HG03520 (cell line): ENCODE measurements at regions not wholly inside any gene's neighbourhood (a gene's known extent, or its start where the extent isn't known, plus 50 kb on each side); places are given as distances from the start of the nearest gene placed in this dataset.

Source experiments
- ATAC-seq: cut with Tn5 transposase; IDR thresholded peaks from one replicate; pipeline ENCODE4 v1.9.1; 2021; ENCODE audit warnings: mild to moderate bottlenecking, moderate library complexity; ENCODE audit not compliant: unreplicated experiment

DNA sequence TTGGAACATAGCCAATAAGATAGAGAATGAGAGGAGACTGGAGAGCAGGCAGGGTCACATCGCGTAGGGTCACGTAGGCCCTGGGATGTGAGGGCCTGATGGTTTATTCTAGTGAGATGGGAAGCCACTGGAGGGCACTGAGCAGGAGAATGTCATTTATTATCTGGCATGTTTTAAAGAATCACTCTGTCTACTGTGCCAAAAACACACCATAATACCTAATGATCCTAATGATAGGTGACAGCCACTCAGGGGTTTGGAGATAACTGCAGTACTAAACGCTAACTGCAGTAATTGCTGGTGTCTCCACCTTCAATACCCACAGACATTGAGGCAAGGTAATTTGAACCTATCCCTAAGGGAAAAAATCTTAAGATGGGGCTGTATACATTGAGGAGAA is 185.4 kb downstream of the TTLL7 start:
- ATAC-seq = no peak

DNA sequence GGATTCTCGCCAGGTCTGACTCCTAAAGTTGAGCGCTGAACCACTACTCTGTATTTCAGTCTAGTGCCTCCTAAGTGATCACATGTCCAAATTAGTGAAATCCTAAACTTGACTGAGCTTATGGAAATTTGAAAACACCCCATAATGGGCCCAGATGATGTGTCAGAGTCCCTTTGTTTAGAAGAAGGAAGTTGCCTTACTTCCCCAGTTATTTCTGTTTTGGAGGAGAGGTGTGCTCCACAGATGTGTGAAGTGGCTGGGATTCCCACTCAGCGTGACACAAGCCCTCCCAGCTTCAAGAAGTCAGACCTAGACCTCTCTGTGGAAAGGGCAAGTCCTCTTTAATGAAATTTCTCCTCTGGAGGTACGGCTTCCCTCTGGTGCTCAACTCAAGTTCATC is 188.8 kb downstream of the TTLL7 start:
- no peak for ATAC-seq

DNA sequence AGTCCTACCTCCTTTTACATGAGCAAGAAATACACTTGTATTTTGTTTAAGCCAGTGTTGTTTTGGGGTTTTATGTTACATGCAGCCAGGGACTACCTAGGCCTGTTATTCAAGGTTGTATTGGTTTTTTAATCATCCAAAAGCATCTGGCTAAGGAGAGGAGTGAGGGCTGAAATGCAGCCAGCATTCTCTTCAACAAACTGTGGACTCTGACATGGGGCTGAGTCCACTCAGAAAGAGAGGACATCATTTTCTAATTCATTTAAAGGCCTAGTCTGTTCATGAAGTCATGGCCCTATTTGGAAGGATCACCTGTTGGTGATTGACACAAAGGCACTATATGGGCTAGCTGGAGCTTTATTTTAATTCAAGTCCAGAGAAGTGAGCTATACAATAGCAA is 190.4 kb downstream of the TTLL7 start:
- ATAC-seq = no peak

DNA sequence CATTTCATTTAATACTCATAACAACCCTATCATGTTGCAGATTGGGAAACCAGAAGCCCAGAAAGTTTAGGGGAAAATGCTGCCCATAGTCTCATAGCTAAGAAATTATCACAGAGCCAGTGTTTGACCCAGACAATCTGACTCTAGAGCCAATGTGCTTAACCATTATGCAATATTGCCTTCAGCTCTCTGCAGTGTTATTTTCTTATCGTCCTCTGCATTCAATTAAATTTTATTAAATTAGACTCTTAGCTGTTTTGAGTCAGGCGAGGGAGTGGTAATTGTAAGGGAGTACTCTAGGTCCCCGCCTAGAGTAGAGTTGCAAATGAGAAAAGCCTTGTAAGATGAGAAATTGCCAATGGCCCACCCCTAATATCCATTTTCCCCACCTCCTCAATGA is 191.1 kb downstream of the TTLL7 start:
- no peak for ATAC-seq

DNA sequence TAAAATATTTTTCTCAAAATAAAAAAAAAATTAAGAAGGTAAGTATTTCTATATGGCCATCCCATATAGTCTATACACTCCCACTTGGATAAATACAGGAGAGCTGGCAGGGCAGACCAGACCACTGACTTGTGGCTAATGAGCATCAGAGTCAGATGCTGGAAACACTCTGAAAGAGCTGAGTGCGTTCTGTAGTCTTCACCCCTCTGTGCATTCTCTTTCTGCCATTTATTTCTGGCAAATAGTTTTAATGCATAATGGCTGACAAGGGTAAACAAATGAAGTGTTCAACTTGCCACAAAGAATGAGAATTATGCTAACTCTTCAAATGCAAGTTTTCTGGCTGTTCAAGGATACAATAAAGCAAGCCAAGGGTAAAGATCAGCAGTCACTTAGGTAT is 191.7 kb downstream of the TTLL7 start:
- no peak for ATAC-seq

DNA sequence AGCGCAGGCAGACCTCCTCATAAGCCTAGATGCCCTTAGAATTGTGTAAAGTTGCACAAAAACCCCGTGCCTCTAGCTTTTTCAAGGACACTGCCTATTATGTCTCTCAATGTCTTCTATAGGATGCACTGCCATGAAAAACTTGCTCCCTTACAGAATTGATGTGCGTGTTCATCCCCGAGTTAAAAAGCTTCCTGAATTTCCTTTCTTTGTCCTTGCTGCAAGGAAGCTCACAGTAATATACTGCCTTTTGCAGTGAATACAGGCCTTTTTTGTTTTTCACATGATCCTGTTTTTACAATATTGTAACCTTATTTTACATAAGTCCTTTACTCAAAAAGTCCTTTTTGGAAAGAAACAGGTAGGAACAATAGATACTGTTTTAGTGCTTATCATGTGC is 193.0 kb downstream of the TTLL7 start:
- no peak for ATAC-seq

DNA sequence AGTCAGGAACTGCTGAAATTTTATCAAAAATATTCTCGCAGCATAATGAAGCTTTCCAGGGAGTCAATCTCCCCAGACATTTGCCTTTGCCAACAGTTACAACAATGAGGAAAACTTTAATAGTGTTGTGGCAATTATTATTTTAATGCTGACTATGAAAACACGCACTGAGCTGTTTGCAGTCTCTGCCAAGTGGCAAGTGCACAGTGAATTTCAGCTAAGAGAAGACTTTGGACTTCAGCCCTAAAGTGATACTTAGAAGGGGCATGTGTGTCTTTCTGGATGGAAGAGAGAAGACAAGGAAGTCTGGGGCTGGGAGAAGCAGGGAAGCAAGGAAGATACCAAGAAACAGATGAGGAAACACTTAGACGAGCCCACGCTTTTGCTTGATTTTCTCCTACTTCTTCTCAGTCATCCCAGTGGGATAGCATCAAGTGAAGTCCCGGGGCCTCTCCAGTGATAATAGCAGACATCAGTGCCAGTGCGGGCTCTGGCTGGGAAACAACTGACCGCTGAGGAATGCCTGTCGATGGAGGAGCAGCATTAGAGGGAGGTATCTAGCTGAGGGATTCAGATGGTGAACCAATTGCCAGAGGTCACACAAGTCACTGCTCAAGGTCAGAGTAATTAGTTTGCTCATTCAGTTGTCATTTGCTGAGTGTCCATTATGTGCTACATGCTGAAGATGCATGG is 196.3 kb downstream of the TTLL7 start:
- no peak for ATAC-seq

DNA sequence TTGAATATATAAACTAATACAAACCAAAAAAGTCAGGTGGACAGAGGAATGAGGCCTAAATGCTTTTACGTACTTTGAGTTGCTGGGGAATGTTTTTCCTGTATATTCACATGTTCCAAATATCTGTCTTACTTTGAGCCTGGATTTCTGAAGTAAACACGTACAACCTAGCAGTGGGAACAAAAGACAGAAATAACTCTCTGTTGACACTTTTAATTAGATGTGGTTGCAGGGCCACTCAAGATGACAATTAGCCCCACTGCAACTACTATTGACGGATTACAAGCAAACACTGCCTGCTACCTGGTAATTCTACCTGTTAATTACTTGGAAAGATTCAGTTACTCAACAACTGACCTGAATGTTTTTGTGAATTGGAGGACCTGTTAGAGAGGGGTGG is 196.9 kb downstream of the TTLL7 start:
- no peak for ATAC-seq

DNA sequence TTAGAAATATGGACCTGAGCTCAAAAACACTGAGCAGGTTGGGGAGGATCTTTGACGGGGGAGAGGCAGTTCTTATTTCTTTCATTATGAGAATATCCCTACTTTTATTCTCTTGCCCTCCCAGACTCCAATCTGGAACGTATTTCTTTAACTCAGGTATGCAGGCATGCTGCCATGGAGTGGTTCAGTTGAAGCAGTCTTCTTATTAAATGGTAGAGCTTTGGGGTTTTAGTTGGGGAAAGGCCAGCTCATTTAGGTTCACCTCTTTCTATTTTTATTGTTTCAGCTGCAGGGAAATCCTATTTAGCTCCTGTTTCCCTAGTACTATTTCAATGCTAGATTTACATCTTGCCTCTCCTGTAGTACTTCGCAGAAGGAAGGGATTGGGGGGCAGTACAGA is 198.9 kb downstream of the TTLL7 start:
- no peak for ATAC-seq

DNA sequence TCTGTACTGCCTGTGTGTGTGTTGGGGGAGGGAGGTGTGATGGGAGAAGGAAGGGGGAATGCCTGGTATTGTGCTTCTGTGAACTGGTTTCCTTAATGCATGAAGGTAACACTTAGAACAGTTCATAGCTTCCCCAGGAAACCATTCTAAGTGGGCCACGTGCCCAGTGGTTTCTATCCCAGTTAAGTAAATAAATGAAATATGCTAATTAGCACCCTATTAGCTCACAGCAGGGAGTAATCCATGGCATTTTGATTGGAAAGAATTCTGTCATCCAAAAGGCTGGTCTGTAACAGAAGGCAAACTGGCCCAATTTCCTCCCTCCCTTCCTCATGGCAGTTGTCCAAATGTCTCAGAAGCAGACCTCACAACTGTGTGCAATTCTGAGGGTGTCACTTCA is 199.3 kb downstream of the TTLL7 start:
- no peak for ATAC-seq

DNA sequence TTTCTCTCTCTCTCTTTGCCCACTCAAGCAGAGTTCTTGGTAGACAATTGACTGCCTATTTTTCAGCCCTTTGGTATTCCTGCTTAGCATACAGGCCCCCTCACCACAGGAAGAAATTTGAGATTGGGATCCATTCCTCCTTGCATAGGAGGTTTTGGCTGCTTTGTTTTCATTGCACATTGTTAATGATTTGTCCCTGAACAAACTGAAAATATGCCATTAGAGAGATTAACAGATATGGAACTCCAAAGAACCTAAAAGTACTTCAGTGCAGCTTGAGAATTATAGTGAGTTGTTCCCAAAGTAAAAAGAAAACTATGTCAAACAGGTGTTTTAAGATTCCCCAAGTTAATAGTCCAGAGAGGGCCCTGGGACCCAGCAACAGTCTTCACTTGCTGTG is 200.0 kb downstream of the TTLL7 start:
- ATAC-seq = no peak

DNA sequence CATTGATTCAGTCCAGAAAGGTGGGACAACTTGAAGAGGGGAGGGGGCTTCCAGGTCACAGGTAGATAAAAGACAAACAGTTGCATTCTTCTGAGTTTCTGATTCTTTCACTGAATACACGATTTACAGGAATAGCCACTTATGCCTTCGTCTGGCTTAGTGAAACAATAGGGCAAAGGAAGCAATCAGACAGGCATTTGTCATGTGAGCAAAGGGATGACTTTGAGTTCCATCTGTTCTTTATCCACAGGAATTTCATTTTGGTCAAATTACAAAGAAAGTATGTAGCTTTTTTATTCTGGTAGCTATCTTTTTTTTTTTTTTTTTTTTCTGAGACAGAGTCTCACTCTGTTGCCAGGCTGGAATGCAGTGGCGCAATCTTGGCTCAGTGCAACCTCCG is 202.5 kb downstream of the TTLL7 start:
- ATAC-seq = no peak

DNA sequence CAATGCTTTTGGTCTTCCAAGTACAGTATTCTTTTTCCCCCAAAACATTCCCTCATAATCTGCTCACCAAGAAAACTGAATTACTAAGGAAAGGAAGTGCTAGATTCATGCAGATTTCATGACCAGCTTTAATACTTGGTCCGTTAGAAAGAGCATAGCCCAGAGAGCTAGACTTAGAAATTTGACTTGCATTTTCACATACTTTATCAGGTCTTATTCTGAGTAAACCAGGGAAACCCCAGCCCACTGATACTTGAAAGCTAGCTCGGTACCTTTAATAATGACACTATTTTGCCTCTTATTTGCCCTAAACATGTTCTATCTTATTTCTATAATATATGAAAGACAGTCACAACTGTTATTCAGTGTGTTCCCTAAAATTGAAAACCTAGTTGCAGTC is 204.5 kb downstream of the TTLL7 start:
- peak; percentile 90 for ATAC-seq

DNA sequence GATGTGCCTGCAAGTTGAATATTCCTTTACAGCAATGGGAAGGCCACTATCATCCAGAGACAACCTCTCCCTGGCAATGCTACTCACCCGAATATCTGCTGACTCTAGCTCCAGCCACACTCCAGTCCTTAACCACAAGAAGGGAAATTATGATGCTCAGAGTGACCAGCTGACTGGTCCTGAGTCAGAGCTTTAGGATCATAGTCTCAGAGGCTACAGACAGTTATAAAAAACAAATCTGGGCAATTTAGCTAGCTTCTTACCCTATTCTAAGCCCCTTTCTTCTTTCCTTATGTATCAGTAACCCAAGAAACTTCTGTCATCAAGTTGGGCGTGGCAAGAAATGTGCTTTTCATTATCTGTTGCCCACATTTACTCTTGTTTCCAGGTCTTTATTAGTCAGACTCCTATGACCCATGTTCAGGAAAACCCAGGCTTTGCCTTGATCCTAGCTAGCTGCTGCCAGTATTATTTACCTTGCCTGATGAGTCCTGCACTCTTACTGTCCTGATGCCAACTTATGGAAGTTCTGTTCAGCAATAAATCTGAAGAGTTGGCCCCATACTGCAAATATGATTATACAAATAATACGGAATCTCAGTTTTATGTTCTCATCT is 207.0 kb downstream of the TTLL7 start:
- ATAC-seq = no peak

DNA sequence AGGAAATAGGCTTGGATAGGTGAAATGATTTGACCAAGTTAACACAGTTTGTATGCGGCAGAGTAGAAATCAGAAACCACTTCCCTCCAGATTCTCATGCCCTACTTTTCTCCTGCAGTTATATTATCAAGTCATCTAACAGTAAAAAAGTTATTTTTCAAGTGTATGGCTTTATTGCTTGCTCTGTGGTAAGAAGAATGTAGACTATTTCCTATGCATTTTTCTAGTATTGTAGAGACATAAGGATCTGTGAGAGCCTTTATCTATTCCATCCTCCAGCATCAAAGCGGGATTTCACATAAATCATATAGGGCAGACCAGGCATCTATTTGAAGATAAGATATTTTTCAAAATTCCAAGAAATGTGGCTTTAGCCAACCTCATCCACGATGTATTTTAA is 208.5 kb downstream of the TTLL7 start:
- no peak for ATAC-seq

DNA sequence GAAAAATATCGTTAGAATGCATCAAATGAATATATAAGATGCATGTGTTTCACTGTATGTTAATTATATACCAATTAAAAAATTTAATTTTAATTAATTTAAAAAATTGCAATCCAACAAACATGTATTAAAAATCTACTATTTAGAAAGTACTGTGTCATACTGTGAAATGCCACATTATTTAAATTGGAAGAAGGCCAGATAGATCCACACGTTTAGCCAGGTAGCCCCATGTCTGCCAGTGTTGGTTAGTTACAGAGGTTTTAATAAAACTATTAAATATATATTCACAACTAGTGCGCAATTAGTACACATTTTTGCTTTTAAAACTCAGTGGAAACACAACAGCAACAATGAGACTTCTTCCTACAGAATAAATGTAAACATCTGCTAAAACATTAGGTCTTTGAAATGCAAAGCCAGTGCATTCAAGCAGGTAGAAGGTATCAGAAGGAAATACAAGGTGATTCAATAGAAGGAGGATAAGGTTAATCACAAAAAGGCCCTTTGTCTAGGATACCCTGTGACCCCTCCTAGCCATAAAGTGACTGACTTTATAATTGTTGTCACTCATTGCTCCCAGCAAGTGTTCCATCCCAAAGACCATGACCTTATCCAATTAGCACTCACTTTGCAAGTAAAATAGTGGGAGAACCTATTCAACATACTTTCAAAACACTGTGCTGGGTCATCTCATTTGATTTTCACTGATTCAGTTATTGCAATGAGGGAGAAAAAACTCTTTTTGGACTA is 211.5 kb downstream of the TTLL7 start:
- ATAC-seq = no peak

DNA sequence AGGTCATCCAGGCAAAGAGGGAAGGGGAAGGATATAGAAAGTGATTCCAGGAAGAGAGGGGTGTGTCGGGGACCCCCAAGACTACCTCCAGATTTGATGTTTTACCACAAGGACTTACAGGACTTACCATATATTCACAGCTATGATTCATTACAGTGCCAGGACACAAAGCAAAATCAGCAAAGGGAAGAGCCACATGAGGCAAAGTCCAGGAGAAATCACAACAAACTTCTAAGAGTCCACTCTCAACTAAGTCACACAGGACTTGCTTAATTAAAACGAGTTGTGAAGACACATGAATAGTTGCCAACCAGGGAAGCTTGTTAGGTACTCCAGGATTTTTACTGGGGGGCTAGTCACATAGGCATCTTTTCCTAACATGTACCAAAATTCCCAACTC is 217.3 kb downstream of the TTLL7 start:
- no peak for ATAC-seq

DNA sequence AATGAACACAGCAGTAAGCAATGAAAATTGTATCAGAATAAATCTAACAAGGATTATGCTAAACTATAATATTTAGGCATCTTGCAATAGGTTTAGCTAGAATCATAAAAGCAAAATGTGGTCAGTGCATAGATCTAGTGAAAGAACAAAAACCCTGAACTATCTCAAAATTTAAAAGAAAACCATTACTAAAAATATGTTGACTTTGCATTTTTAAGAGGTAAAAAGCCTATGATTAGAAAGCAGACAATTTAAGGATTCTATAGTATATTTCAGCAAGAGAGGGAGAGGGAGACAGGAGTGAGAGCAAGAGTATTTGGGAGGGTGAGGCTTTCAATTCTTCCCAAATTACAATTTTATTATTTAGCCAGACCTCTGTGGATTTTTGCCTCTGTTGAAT is 219.4 kb downstream of the TTLL7 start:
- no peak for ATAC-seq

DNA sequence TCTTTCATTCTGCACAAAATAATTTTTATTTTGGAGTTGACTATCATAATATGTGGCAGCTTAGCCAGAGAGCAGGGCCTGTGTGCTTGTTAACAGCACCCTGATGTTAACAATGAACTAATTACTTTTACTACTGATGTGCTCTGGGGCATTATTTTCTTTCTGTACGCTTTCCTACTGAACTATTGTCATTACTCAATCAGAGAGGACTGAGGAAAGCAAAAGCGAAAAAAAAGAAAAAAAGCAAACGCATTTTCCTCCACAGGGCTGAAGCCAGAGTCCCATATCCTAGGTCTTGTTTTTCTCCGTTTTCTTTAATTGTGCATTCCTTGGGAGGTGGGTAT is 221.2 kb downstream of the TTLL7 start:
- no peak for ATAC-seq

DNA sequence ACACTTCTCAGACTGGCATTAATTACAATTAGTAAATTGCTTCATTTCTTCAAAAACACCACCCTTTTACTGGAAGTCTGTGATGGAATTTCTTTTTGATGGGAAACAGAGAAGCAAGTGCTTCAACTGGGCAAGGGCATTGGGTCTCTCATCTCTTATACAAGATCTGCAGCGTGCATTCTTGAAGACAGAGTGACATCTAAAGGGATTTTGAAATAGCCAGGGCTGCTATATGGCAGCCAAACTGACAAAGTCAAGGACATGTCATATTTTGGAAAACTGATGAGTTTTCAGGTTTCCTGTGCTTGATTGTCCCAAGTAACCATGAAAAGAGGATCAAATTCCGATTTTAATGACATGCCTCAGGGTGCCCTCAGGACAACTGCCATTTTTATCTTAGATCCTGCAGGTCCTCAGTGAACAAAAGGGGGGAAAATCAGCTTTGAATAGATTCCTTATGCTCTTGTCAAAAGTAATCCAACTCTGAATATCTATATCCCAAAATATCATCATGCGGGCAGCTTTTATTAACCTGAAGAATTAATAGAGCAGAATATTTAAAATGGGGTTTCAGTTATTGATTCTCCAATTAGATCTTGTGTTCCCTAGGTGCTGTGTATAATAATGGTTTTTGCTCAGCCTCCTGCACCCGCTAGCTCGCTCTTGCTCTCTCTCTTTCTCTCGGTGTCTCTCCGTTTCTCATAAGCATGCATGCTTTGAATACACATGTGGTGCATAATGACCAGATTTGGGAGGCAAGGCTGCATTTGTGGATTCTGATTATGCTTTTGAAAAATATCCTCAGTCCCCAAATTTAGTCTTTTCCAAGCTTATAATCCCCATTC is 221.8 kb downstream of the TTLL7 start:
- ATAC-seq = no peak

DNA sequence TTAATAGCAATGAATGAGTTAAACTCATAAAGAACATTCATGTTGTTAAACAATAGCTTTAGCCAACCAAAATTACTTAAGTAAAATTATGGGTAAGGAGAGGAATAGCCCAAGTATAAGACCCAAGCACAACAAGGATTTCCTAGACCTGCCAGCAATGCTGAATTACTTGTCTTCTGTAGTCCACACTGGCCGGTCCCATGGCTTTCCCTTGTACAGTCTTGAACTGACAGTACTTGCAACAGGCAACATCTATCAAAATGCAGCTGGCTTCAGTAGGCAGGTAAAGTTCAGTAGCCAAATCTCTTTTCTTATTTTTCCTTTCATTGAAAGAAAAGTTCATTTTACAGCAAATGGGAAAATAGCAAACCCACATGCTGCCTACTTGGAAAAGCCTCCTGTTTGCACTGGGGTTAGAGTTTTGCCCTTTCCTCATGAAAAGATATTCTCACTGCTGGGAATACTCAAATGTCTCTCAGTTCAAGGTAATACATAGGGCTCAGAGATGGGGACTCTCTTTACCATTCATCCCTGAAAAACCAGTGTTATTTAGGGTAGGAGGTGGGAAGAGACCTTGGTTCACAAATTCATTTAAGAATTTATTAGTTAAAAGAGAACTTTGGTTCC is 222.8 kb downstream of the TTLL7 start:
- no peak for ATAC-seq
